ENCODE measurements at regions not wholly inside any gene's neighbourhood (a gene's known extent, or its start where the extent isn't known, plus 50 kb on each side); places are given as distances from the start of the nearest gene placed in this dataset.

DNA sequence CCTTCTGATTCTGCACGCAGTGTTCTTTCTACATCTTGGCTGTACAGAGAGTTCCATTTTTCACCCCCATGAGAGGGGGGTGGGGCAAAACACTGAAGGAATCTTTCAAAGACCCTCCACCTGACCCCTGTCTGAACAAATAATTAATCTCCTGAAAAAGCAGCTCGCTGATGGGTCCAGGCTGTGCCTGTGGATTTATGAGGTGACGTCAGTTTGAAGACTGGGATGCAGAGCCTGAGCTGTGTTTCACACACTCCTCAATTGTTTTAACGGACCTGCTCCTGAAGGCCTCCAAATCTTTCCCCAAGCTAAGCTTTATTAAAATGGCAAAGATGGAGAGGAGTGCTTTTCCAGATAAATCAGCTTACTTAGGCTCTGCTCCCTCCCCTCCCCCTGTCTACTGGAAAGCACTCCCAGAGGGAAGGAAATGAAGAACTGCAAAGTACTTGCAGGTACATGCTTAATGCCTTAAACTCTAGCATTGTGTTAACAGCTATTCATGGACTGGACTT lies 390.2 kb upstream of the TNP1 start:
- TF ChIP-seq, protein P1, sequence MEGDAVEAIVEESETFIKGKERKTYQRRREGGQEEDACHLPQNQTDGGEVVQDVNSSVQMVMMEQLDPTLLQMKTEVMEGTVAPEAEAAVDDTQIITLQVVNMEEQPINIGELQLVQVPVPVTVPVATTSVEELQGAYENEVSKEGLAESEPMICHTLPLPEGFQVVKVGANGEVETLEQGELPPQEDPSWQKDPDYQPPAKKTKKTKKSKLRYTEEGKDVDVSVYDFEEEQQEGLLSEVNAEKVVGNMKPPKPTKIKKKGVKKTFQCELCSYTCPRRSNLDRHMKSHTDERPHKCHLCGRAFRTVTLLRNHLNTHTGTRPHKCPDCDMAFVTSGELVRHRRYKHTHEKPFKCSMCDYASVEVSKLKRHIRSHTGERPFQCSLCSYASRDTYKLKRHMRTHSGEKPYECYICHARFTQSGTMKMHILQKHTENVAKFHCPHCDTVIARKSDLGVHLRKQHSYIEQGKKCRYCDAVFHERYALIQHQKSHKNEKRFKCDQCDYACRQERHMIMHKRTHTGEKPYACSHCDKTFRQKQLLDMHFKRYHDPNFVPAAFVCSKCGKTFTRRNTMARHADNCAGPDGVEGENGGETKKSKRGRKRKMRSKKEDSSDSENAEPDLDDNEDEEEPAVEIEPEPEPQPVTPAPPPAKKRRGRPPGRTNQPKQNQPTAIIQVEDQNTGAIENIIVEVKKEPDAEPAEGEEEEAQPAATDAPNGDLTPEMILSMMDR (IDR thresholded peaks at IDR 0.05; ENCODE audit: poor library complexity) = no peak
- no peak for TF ChIP-seq EZH2 (IDR thresholded peaks at IDR 0.05; ENCODE audit: borderline replicate concordance)
